Epithelial cell of proximal tubule (primary cell): ENCODE measurements at regions not wholly inside any gene's neighbourhood (a gene's known extent, or its start where the extent isn't known, plus 50 kb on each side); places are given as distances from the start of the nearest gene placed in this dataset.

Source experiments
- DNase-seq: peaks from one replicate; pipeline ENCODE4 v3.0.0-alpha.2; 2011; ENCODE audit warnings: low read depth
- H3K4me3 ChIP-seq: 2 replicates; pipeline ENCODE4 v1.5.1; 2011; ENCODE audit warnings: low read depth, mild to moderate bottlenecking, low read length
- TF ChIP-seq, protein P1 (sequence below): conservative IDR thresholded peaks from 2 replicates; pipeline ENCODE4 v1.5.1; 2012; ENCODE audit warnings: low read depth, mild to moderate bottlenecking, low read length

DNA sequence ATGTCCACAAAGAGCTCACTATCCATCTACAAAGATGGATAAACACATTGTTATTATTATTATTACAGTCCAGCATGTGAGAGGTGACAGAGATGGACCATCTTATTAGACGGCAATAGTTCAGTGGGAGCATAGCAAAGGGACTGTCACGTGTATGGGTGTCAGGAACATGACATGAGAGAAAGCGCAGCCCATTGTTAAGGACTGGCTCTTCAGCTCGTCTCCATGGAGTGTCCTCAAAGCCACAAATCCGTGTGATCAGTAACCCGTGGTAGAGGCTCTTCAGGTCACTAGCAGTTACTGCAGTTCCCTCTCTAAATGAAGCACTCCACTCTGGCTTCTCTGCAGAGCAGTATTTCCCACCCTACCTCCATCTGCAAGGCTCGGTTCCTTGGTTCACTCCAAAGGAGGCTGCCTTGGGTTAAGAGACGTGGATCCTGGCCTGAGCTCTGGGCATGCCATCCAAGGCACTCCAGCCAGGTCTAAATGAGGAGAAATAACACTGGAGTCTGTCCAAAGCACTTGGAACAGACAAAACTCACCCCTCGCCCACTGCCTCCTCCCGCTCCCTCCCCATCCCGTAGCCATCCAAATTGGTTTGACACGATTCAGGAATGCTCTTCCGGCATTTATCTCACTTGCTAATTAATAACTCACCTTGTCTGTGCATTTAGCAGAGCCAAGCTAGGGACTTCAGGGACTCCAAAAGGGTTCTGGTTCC lies 122.3 kb upstream of the WWC1 start:
- DNase-seq, result no peak
- no peak overlapping the region for H3K4me3 ChIP-seq
- TF ChIP-seq, protein P1, sequence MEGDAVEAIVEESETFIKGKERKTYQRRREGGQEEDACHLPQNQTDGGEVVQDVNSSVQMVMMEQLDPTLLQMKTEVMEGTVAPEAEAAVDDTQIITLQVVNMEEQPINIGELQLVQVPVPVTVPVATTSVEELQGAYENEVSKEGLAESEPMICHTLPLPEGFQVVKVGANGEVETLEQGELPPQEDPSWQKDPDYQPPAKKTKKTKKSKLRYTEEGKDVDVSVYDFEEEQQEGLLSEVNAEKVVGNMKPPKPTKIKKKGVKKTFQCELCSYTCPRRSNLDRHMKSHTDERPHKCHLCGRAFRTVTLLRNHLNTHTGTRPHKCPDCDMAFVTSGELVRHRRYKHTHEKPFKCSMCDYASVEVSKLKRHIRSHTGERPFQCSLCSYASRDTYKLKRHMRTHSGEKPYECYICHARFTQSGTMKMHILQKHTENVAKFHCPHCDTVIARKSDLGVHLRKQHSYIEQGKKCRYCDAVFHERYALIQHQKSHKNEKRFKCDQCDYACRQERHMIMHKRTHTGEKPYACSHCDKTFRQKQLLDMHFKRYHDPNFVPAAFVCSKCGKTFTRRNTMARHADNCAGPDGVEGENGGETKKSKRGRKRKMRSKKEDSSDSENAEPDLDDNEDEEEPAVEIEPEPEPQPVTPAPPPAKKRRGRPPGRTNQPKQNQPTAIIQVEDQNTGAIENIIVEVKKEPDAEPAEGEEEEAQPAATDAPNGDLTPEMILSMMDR, result no peak

- DNase-seq, result no peak
- H3K4me3 ChIP-seq, result no peak overlapping the region
- TF ChIP-seq, protein P1, result no peak
These were observed 121.7 kb upstream of the WWC1 start for GRCh38 chr5:168169791-168170190.

DNA sequence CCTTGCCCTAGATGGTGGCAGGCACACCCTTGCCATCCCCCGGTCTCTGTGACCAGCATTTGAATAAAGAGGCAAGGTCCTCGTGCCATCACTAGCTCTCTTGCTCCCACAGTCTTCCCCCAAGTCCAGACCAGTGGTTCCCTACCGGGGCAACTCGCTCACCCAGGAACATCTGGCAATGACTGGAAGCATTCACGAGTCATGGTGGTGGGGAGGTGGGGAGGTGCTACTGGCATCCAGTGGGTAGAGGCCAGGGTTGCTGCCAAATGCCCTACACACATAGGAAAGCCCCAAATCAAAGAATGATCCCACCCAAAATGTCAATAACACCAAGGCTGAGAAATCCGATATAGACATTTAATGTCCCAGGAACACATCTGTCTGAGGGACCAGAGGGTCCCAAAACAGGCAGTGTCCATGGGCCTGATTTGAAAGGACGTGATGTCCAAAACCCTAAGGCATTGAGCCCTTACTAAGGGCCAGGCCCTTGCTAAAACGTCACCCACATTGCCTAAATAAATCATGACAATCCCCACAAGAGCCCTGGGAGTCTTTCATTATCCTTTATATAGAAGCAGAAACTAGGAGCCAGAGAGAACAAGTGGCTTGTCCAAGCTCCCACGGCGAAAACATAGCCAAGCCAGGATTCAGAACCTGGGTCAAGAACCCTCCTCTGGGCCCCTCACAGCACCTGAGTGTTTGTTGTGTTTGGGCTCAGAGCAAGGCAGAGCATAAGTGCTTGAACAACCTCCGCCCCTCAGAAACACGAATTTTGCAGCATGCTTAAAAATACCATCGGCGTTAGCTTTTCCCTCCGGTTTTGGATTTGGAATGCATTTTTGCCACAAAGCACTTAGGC lies 119.3 kb upstream of the WWC1 start:
- DNase-seq, result no peak
- H3K4me3 ChIP-seq, result no peak overlapping the region
- TF ChIP-seq, protein P1, result no peak

GRCh38 chr5:168172760-168173223 lies 118.7 kb upstream of the WWC1 start:
- TF ChIP-seq, protein P1, result no peak
- H3K4me3 ChIP-seq, result no peak overlapping the region
- DNase-seq, result no peak

DNA sequence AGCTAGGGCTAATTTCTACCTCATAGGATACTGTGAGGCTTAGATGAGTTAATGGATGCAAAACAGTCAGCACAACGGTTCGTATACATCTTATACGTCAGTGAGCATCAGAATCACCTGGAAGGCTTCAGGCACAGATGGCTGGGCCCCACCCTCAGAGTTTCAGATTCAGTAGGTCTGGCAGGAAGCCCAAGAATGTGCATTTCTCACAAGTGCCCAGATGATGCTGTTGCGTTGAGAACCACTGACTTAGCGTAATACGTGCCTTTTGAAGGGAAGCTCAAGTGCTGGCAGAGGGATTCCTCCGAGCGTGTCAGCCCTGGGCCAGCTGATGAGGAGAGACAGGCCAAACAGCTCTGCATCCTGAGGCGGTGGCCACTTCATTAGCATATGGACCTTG lies 117.1 kb upstream of the WWC1 start:
- TF ChIP-seq, protein P1, result no peak
- no peak for DNase-seq
- H3K4me3 ChIP-seq, result no peak overlapping the region

GRCh38 chr5:168176251-168176650 lies 115.2 kb upstream of the WWC1 start:
- H3K4me3 ChIP-seq, result no peak overlapping the region
- TF ChIP-seq, protein P1, result no peak
- no peak for DNase-seq
